Pancreas (tissue), 10 donors: ENCODE measurements at regions not wholly inside any gene's neighbourhood (a gene's known extent, or its start where the extent isn't known, plus 50 kb on each side); places are given as distances from the start of the nearest gene placed in this dataset.

ENCODE experiments used
- ATAC-seq, 4 donors: fragments of 200-7000 bp; cut with Tn5 transposase; one replicate each; pipeline versions ENCODE4 v1.8.0 to v1.9.1; 2020; ENCODE audit warnings: mild to moderate bottlenecking in 4 of 4, moderate library complexity in 4 of 4
- DNase-seq, 6 donors: peaks; one replicate each; pipeline ENCODE4 v3.0.0-alpha.2; 2020
- FAIRE-seq: peaks from 2 replicates; lab custom pipeline; 2012; peaks lifted over from hg19 to GRCh38; lab: Jason Lieb, UNC
- H3K27ac ChIP-seq, 4 donors: fragments of 200-600 bp; sonication (generic); 1 replicate in 3 of 4; 2 replicates in 1 of 4; pipeline versions ENCODE4 v1.5.0 to v1.8.0; 2020
- H3K27me3 ChIP-seq, 4 donors: fragments of 200-600 bp; one replicate each; pipeline ENCODE4 v1.8.0; 2021
- H3K36me3 ChIP-seq, 3 donors: fragments of 200-600 bp; sonication (generic) in 1 of 3; one replicate each; pipeline versions ENCODE4 v1.5.0 to v1.8.0; 2020 to 2021
- H3K4me1 ChIP-seq, 3 donors: fragments of 200-600 bp; one replicate each; pipeline ENCODE4 v1.8.0; 2021
- H3K4me3 ChIP-seq, 4 donors: fragments of 200-600 bp; sonication (generic) in 2 of 4; one replicate each; pipeline versions ENCODE4 v1.5.0 to v1.8.0; 2020 to 2021
- H3K9me3 ChIP-seq, 4 donors: fragments of 200-600 bp; one replicate each; pipeline ENCODE4 v1.8.0; 2021
- WGBS, 2 donors: extraction: QIAGEN DNeasy Blood & Tissue Kit; methylation state at CpG; one replicate each; pipeline ENCODE4 v1.1.7; 2013; 5-methylcytosine and 5-hydroxymethylcytosine counted together
- intact Hi-C, 3 donors: fragments of 100-400 bp; cut with DNase I; formaldehyde crosslinking; loops; one replicate each; pipeline versions ENCODE4 v1.11.1 to v1.14.2; 2022
- TF ChIP-seq, protein P1 (sequence below), 4 donors: fragments of 200-600 bp; sonication (generic) in 3 of 4; IDR thresholded peaks; one replicate each; pipeline versions ENCODE4 v1.5.0 to v1.8.0; 2021; ENCODE audit warnings: antibody characterized with exemption in 4 of 4
- donor health status: healthy with polysubstance abuse.
- donor health status: DM: no; HTN: no; CAD: no; lungs with moderate emphysema.
- donor health status: DM: no; HTN: no; CAD: no.
- donor health status: control.
- donor health status: control.
- donor health status: Bipolar disorder and iron deficiency.
- donor health status: DM: yes; HTN: yes; CAD: no.
- donor health status: DM: no; HTN: no; CAD: no.
- donor health status: DM: no; HTN: no; CAD: no.
- donor health status: DM: yes; HTN: yes; CAD: no.

DNA sequence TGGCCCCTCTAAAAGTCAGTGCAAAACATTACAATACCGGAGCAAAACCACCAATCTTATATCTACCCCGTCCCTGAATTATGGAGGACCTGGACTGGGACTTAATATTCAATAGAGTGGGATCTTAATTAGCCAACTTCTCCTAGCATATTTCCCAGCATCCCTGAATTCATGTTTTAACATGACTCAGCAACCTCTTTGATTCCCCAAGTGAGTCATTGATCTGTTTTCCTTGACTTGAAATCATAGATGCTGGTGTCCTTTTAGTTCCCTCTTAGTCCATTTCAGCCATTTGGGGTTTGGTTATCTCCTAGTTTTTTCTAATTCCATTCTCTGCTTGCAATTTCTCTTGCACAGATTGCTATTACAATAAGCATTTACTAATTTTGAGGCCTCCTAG is 677.7 kb upstream of the CELF4 start:
- DNase-seq (no peak), ATAC-seq (no peak), FAIRE-seq (no peak)
- TF ChIP-seq, protein P1, sequence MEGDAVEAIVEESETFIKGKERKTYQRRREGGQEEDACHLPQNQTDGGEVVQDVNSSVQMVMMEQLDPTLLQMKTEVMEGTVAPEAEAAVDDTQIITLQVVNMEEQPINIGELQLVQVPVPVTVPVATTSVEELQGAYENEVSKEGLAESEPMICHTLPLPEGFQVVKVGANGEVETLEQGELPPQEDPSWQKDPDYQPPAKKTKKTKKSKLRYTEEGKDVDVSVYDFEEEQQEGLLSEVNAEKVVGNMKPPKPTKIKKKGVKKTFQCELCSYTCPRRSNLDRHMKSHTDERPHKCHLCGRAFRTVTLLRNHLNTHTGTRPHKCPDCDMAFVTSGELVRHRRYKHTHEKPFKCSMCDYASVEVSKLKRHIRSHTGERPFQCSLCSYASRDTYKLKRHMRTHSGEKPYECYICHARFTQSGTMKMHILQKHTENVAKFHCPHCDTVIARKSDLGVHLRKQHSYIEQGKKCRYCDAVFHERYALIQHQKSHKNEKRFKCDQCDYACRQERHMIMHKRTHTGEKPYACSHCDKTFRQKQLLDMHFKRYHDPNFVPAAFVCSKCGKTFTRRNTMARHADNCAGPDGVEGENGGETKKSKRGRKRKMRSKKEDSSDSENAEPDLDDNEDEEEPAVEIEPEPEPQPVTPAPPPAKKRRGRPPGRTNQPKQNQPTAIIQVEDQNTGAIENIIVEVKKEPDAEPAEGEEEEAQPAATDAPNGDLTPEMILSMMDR (IDR thresholded peaks at IDR 0.05): no peak
- Histone ChIP-seq H3K27ac (no peak overlapping the region), H3K9me3 (no peaks in the 10 kb centered on the region), H3K27me3 (no peaks in the 10 kb centered on the region), H3K4me3 (no peak overlapping the region), H3K36me3 (no peaks in the 10 kb centered on the region), H3K4me1 (no peaks in the 10 kb centered on the region)
- WGBS, 2 donors: 71 to 72% methylated on average over 2 of the region's 2 CpGs
- intact Hi-C loops: no loop called here

DNA sequence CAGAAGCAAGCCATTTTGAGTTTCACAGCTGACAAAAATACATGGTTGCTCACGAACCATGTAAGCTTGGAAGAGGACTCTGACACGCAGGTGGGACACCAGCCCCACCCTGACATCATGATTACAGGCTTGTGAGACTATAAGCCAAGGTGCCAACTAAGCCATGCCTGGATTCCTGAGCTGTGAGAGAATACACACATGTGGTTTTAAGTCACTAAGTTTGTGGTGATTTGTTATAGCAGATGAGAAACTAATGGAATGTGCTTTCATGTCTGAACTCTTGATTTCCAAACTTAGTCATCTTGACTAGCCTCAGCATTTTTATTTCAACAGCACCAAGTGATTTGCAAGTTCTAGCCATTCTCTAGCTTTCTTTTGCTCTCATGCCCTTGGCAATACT is 676.1 kb upstream of the CELF4 start:
- Histone ChIP-seq H3K36me3 (no peaks in the 10 kb centered on the region), H3K9me3 (no peaks in the 10 kb centered on the region), H3K4me1 (no peaks in the 10 kb centered on the region), H3K4me3 (no peak overlapping the region), H3K27ac (no peak overlapping the region), H3K27me3 (no peaks in the 10 kb centered on the region)
- intact Hi-C loops: no loop called here
- TF ChIP-seq, protein P1 (IDR thresholded peaks at IDR 0.05): no peak
- 68 to 81% methylated on average over 2 of the region's 2 CpGs for WGBS, 2 donors
- ATAC-seq (no peak), DNase-seq (no peak), FAIRE-seq (no peak)

DNA sequence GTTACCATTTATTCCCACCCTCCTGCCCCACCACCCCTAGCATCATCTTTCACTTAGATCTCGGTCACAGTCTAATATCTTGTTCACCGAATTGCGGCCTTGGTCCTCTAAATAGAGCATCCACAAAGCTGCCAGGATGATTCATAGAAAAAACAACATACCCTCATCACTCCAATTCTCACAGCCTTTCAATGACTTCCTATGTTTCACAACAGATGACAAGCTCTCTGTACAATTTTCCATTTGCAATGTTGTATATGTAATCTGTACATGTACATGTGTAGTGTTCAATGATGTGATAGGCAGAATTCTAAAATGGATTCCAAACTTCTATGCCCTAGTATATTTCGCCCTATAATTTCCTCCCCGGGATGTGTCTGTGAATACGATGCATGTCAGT is 675.6 kb upstream of the CELF4 start:
- TF ChIP-seq, protein P1 (IDR thresholded peaks at IDR 0.05): no peak
- intact Hi-C loops: no loop called here
- FAIRE-seq: no peak

DNA sequence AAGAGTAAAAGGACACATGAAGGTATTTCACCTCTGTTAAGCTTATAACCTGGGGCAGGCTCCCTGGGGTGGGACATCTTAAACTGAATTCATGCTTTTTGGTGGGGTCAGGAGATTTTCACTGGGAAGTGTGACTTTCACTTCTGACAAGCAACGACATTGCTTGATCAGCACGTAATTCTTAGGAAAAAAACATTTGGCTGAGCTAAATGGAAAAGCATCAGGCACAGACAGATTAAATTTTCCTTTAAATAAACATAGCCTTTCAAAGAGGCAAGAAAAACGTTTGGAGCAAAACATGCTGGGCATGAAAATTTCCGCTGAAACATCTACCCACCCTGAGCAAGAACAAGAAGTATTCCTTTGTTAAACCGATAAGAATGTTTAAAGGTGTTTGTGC is 674.0 kb upstream of the CELF4 start:
- FAIRE-seq (no peak), DNase-seq (no peak), ATAC-seq (no peak)
- H3K9me3 ChIP-seq: no peaks in the 10 kb centered on the region
- WGBS, 2 donors: 46 to 51% methylated on average over 5 of the region's 5 CpGs
- H3K36me3 ChIP-seq: no peaks in the 10 kb centered on the region
- no peak overlapping the region for H3K27ac ChIP-seq
- no peaks in the 10 kb centered on the region for H3K4me1 ChIP-seq
- intact Hi-C loops: no loop called here
- H3K4me3 ChIP-seq: no peak overlapping the region
- TF ChIP-seq, protein P1 (IDR thresholded peaks at IDR 0.05): no peak
- H3K27me3 ChIP-seq: no peaks in the 10 kb centered on the region

More for the DNA sequence above, 675.6 kb upstream of the CELF4 start:
- no peak overlapping the region for H3K27ac ChIP-seq
- H3K9me3 ChIP-seq: no peaks in the 10 kb centered on the region
- H3K4me1 ChIP-seq: no peaks in the 10 kb centered on the region
- H3K27me3 ChIP-seq: no peaks in the 10 kb centered on the region
- ATAC-seq (no peak), DNase-seq (no peak)
- no peak overlapping the region for H3K4me3 ChIP-seq
- 88 to 97% methylated on average over 6 of the region's 6 CpGs for WGBS, 2 donors
- no peaks in the 10 kb centered on the region for H3K36me3 ChIP-seq

DNA sequence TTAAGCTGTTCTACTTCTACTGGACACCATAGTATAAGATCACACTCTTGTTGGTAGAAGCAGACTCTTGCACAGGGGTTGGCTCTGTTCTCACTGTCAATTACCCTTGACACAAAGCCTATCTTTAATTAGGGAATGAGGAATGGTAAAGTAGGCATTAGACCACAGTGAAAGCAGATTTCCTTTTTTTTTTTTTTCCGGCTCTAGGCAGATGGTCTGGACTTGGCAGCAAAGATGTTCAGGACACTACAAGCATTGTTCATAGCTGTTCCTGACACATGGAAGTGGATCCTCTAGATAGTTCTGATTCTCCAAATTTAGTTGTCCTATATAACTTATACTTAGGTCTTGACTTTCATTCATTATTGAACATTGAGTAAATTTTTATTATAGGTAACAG is 672.2 kb upstream of the CELF4 start:
- H3K27me3 ChIP-seq: no peaks in the 10 kb centered on the region
- no peak overlapping the region for H3K4me3 ChIP-seq
- no peak overlapping the region for H3K27ac ChIP-seq
- ATAC-seq: no peak
- no peak for DNase-seq
- no peak for FAIRE-seq
- intact Hi-C loops: no loop called here
- no peaks in the 10 kb centered on the region for H3K4me1 ChIP-seq
- WGBS, 2 donors: 83 to 85% methylated on average over 1 of the region's 1 CpG
- no peaks in the 10 kb centered on the region for H3K9me3 ChIP-seq
- H3K36me3 ChIP-seq: no peaks in the 10 kb centered on the region
- TF ChIP-seq, protein P1 (IDR thresholded peaks at IDR 0.05): no peak
